Dendritic cell treated with granulocyte-macrophage colony-stimulating factor and Interleukin-4, amounts not matched to agents 40 ng/mL and 50 ng/mL, for 4 days (primary cell): ENCODE measurements at regions not wholly inside any gene's neighbourhood (a gene's known extent, or its start where the extent isn't known, plus 50 kb on each side); places are given as distances from the start of the nearest gene placed in this dataset.

ENCODE experiments used
- H3K27ac Mint-ChIP-seq: one replicate; pipeline ENCODE4 v1.8.0; 2022; ENCODE audit warnings: mild to moderate bottlenecking, mixed read lengths
- H3K27me3 Mint-ChIP-seq: one replicate; pipeline ENCODE4 v1.8.0; 2022; ENCODE audit warnings: mild to moderate bottlenecking, mixed read lengths
- H3K36me3 Mint-ChIP-seq: one replicate; pipeline ENCODE4 v1.8.0; 2022; ENCODE audit warnings: low read depth, mixed read lengths
- H3K4me1 Mint-ChIP-seq: one replicate; pipeline ENCODE4 v1.8.0; 2022; ENCODE audit warnings: low read depth, mixed read lengths
- H3K4me3 Mint-ChIP-seq: one replicate; pipeline ENCODE4 v1.8.0; 2022; ENCODE audit warnings: mild to moderate bottlenecking, moderate library complexity, mixed read lengths
- H3K9me3 Mint-ChIP-seq: one replicate; pipeline ENCODE4 v1.8.0; 2022; ENCODE audit warnings: mixed read lengths
- intact Hi-C: fragments of 100-400 bp; cut with micrococcal nuclease; formaldehyde crosslinking; loops from one replicate; pipeline ENCODE4 v1.15.0; 2022

DNA sequence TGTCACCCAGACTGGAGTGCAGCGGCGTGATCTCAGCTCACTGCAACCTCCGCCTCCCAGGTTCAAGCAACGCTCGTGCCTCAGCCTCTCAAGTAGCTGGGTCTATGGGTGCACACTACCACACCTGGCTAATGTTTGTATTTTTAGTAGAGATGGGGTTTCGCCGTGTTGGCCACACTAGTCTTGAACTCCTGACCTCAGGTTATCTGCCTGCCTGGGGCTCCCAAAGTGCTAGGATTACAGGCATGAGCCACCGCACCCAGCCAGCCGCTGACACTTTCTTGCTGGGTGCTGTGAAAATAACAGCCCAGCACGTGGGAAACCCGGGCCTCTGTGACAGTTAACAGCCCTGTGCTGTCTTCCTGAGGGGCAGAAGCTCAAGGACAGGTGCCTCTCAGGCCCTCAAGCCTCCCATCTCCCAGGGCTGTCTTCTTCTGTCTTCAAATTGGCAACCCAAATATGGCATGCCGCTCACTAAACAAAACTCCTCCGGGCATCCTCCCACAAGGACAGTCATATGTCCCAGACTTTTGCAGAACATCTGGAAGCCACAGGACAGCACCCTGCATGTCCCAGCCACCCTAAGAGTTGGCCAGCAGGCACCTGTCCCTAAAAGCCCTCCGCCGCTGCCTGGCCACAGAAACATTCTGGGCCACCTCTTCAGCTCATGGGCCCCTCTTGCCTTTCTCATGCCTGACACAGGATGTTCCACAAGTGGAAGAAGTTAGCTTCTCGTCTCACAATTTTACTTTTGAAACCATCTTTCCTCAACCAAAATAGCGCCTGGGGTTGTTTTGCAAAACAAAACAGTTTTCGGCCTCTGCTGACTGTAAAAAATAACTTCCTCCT is 233.6 kb downstream of the SYK start:
- H3K27ac Mint-ChIP-seq, result peak overlapping the region; percentile 23
- peaks cover 46% of the 10 kb centered on the region for H3K4me1 Mint-ChIP-seq
- H3K27me3 Mint-ChIP-seq, result peaks cover 27% of the 10 kb centered on the region
- intact Hi-C loops, result loop anchor here (5.0 to 10.0 kb wide), 3 partner anchors 107 to 690 kb away; no protein-coding TSS in a partner anchor
- H3K36me3 Mint-ChIP-seq, result no peaks in the 10 kb centered on the region
- H3K9me3 Mint-ChIP-seq, result no peaks in the 10 kb centered on the region
- no peak overlapping the region for H3K4me3 Mint-ChIP-seq

DNA sequence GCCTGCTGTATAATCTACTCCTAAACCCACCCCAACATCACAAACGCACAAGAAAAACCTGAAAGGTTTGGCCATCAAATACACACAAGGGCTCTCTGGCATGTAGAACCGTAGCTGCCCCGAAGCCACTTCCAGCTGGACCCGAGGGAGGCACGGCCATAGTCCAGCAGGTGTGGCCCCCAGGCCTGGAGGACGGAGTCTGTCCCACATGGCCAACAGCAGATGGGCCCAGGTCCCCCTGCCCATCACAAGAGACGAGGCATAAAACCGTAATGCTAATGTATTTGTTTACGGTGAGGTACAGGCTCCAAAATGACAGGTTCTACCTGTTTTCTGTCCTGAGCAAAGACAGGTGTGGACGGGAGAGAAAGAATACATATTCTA is 234.2 kb downstream of the SYK start:
- peaks cover 51% of the 10 kb centered on the region for H3K4me1 Mint-ChIP-seq
- H3K36me3 Mint-ChIP-seq, result no peaks in the 10 kb centered on the region
- no peaks in the 10 kb centered on the region for H3K9me3 Mint-ChIP-seq
- peaks cover 26% of the 10 kb centered on the region for H3K27me3 Mint-ChIP-seq
- peak overlapping the region; percentile 23 for H3K27ac Mint-ChIP-seq
- no peak overlapping the region for H3K4me3 Mint-ChIP-seq
- intact Hi-C loops, result loop anchor here (2.0 to 10.0 kb wide), 4 partner anchors 106 to 689 kb away; no protein-coding TSS in a partner anchor

DNA sequence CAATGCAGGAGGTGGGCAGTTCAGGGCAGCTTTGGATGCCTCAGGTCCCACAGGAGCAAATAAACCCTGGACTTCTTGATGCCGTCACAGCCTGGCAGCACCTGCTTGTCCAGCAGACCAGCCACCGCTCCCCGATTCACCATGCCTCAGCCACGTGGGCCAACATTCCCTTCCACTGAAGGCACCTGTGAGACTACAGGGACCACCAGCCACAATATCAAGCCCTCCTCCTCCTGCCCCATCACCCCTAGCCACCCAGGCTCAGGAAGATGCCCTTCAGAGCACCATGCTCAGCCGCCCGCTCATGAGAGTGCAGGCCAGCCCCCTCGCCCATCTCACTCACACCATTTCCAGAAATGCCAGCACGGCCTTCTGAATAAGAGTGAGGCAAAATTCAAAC is 234.7 kb downstream of the SYK start:
- H3K27me3 Mint-ChIP-seq, result peaks cover 24% of the 10 kb centered on the region
- H3K36me3 Mint-ChIP-seq, result no peaks in the 10 kb centered on the region
- H3K4me3 Mint-ChIP-seq, result no peak overlapping the region
- intact Hi-C loops, result loop anchor here (2.0 to 10.0 kb wide), 4 partner anchors 106 to 688 kb away; no protein-coding TSS in a partner anchor
- H3K27ac Mint-ChIP-seq, result peak overlapping the region; percentile 52
- no peaks in the 10 kb centered on the region for H3K9me3 Mint-ChIP-seq
- peaks cover 51% of the 10 kb centered on the region for H3K4me1 Mint-ChIP-seq

DNA sequence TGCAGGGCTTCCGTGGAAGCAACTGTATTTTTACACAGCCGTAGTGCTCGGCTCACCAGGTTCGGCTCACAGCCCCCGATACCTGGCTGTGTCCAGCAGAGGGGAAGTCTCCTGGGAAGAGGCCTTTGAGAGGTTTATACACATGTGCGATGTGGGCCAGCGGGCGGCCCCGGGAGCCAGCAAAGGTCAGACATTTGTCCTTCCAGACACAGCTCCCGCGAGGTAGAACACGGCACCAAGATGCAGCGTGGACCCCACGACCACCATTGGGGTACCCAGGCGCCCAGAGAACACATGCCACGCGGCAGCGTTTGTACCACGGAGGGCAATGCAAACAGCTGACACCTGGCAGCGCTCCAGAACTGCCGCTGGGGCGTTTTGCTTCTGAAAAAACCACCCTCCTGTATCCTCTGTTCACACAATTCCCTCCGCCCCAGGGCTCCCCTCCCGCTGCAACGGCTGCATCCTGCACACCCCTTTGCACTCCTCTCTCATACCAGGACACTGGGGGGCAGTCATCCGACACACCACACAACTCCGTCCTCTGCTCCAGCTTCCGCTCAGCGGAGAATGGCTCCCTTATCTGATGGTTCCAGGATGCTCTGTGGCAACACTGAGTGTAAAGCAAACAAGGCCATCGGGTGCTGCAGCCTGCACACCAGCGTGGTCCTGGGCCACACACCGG is 235.3 kb downstream of the SYK start:
- Mint-ChIP-seq H3K27ac (peak overlapping the region; percentile 52), H3K4me1 (peaks cover 53% of the 10 kb centered on the region), H3K4me3 (peak overlapping the region; percentile 46), H3K9me3 (no peaks in the 10 kb centered on the region), H3K36me3 (no peaks in the 10 kb centered on the region), H3K27me3 (peaks cover 23% of the 10 kb centered on the region)
- intact Hi-C loops, result loop anchor here (2.0 to 10.0 kb wide), 4 partner anchors 105 to 688 kb away; no protein-coding TSS in a partner anchor

DNA sequence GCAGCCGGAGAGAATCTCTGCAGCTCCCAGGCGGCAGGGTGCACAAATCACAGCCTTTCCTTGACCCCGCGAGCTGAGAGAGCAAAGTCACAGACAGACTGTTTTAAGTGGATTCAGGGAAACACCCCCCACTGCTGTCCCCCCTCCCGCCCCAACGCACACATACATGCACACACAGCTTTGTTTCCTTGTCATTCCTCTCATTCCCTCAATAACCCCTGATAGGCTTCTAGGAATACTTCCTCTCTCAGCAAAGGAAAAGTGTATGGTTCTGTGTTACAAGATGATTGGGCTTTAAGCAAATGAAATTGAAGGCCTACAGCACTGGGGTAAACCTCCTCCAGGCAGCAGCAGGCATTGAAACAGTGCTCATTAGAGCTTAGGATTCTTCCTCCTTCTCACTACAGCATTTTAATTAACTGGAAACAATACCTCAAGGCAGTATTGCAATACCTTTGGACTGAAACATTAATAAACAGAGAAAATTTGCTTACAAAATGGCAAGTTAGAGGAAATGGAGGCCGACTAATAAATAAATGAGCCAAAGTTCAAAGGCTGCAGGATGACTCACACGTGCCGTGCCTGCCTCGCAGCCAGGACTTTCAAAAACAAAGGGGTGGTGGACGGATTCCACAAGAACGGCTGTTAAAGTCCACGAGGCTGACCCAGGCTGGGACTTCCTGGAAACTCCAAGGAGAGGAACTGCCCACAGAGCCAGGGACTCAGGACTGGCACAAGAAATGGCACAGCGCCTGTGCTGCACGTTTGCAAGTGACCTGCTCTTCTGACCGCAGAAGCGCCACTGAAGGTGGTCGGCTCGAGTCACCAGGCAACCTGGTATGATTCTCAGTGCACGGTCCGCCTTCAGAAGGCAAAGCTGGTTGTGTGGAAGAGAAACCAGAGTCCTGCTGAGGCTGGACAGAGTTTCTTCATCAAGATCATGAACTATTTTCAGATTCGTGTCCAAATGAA is 236.2 kb downstream of the SYK start:
- Mint-ChIP-seq H3K36me3 (no peaks in the 10 kb centered on the region), H3K9me3 (no peaks in the 10 kb centered on the region), H3K27me3 (peaks cover 22% of the 10 kb centered on the region), H3K4me1 (peaks cover 61% of the 10 kb centered on the region), H3K4me3 (no peak overlapping the region), H3K27ac (peak overlapping the region; percentile 52)
- intact Hi-C loops, result loop anchor here (2.0 to 10.0 kb wide), 4 partner anchors 105 to 687 kb away; no protein-coding TSS in a partner anchor

DNA sequence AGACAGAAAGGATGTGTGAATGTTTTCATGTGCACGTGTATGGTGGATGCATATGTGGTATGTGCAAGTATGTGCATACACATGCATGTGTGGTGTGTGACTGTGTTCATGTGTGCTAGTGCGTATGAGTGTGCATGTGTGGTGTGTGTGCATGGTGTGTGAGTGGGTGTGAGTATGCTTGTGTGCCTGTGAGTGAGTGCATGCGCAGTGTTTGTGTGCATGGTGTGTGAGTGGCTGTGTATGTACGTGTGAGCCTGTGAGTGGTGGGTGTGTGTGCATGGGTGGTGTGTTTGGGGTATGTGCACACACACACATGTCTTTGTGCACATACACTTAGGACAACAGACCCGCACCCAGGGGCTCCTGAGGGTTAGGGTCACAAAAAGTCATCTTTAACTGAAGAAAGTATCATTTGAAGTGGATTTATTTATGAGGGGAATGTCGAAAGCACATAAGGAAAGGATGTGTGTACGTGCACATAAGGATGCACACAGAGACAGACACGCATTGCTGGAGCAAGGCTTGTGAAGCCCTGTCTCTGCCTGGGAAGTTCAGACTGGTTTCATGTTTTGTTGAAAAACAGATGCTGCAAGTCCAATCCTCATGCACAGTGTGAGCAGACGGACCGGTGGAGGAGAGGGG is 237.0 kb downstream of the SYK start:
- intact Hi-C loops, result loop anchor here (5.0 to 10.0 kb wide), 3 partner anchors 104 to 686 kb away; no protein-coding TSS in a partner anchor
- Mint-ChIP-seq H3K36me3 (no peaks in the 10 kb centered on the region), H3K4me1 (peaks cover 69% of the 10 kb centered on the region), H3K27me3 (peaks cover 22% of the 10 kb centered on the region), H3K9me3 (no peaks in the 10 kb centered on the region), H3K27ac (peak overlapping the region; percentile 52), H3K4me3 (no peak overlapping the region)

DNA sequence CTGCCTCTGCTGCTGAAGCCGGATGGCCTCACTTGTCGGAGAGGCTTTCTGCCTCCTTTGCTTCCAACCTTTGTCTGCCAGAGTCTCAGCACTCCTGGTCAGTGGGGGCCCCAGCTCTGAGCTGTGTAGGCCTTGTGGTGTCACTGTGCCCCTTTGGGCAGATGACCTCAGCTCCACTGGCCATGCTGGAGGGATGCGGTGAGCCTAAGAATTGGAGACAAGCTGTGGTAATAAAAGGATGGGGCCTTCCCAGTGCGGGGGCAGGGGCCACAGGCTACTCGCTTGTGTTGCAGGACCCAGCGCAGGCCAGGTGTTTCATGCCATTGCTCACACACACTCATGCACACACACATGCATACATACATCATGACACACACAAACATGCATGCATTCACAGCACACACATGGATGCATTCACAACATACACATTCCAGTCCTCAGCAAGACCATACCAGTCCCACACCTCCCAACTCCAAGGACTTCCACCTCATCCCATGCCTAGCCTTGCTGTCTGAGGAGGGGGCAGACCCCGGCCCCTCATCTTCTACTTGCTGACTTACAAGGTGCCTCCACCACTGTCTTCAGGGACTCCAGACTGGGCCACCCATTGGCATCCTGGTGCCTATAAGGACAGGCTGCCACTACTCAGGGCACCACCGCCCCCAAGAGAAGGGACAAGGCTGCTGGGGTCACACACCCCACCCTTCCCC is 237.7 kb downstream of the SYK start:
- Mint-ChIP-seq H3K4me3 (no peak overlapping the region), H3K36me3 (no peaks in the 10 kb centered on the region), H3K9me3 (no peaks in the 10 kb centered on the region), H3K4me1 (peaks cover 76% of the 10 kb centered on the region), H3K27me3 (peaks cover 22% of the 10 kb centered on the region), H3K27ac (no peak overlapping the region)
- intact Hi-C loops, result loop anchor here (5.0 to 10.0 kb wide), 3 partner anchors 103 to 686 kb away; no protein-coding TSS in a partner anchor

DNA sequence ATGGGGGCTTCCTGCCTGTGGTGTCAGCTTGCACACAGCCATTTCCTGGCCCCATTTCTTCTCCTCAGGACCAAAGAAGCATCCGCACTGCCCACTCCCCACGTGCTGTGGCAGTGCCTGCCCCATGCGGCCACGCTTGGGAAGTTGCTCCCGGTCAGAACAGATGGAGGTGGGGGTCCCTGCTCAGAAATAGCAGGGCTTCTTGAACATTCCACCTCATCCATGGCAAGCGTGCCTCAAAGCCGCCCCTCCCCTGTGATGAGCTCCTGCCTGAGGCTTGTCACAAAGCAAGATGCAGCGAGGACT is 238.2 kb downstream of the SYK start:
- Mint-ChIP-seq H3K27ac (no peak overlapping the region), H3K4me3 (no peak overlapping the region), H3K36me3 (no peaks in the 10 kb centered on the region), H3K27me3 (peaks cover 23% of the 10 kb centered on the region), H3K9me3 (no peaks in the 10 kb centered on the region), H3K4me1 (peaks cover 76% of the 10 kb centered on the region)
- intact Hi-C loops, result loop anchor here (5.0 to 10.0 kb wide), 3 partner anchors 103 to 685 kb away; no protein-coding TSS in a partner anchor

DNA sequence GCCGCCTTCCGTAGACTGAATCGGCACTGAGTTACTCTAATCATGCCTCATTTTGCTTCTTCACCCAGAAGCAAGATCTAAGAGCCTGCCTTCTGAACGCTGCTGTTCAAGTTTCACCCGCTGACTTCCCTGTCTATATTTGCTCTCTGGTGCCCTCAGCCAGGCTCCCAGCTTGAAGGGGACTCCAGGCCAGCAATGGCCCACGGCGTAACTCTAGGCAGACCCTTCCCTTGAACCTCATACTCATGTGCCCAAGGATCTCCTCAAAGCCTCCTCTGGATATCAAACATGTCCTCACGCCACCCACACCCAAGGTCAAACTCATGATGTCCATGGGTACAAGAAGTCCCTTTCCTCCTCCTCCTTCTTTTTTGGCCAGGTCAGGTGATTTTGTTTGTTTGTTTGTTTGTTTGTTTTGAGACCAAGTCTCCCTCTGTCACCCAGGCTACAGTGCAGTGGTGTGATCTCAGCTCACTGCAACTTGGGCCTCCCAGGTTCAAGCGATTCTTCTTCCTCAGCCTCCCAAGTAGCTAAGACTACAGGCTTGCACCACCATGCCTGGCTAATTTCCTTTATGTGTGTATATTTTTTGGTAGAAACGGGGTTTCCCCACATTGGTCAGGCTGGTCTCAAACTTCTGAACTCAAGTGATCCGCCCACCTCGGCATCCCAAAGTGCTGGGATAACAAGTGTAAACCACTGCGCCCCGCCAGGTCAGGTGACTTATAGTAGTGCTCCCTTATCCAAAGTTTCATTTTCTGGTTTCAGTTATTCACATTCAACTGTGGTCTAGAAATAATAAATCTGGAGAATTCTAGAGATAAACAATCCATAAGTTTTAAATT is 239.0 kb downstream of the SYK start:
- H3K4me3 Mint-ChIP-seq, result no peak overlapping the region
- no peaks in the 10 kb centered on the region for H3K9me3 Mint-ChIP-seq
- peaks cover 25% of the 10 kb centered on the region for H3K27me3 Mint-ChIP-seq
- no peaks in the 10 kb centered on the region for H3K36me3 Mint-ChIP-seq
- peak overlapping the region; percentile 30 for H3K27ac Mint-ChIP-seq
- intact Hi-C loops, result no loop called here
- peaks cover 71% of the 10 kb centered on the region for H3K4me1 Mint-ChIP-seq

DNA sequence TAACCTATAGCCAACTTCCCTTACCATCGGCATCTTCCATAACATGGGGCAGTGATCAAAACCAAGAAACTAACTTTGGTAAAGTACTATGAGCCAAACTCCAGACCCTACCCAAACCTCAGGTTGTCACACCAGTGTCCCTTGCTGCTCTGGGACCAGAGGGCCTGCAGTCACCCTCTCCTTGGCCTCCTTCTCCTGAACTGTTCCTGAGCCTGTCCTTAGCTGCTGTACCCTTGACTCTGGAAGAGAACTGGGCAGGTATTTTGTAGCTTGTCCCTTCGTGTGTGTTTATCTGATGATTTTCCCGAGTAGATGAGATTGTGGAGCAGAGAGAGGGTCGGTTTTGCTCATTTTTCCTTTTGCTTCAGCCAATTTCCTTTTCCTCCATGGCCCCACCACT is 240.4 kb downstream of the SYK start:
- Mint-ChIP-seq H3K27me3 (peaks cover 21% of the 10 kb centered on the region), H3K4me1 (peaks cover 61% of the 10 kb centered on the region), H3K36me3 (no peaks in the 10 kb centered on the region), H3K4me3 (no peak overlapping the region), H3K27ac (no peak overlapping the region), H3K9me3 (no peaks in the 10 kb centered on the region)
- intact Hi-C loops, result no loop called here

DNA sequence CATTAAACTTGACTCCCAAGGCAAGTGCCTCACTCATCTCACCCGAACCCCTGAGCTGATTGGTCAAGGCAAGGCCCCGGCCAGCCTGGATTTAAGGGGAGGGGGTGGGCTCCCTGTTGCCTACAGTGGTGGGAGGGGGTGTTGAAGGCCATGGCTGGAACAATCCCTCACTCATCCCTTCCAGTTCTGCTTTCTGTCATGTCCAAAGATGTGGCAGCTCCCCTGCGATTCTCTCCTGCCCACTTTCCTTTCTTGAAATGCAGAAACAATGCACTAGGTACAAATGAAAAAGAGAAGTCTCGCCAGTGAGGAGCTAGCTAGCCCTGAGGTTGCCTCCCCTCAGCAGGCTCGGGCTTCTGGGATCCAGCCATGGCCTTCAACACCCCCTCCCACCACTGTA is 240.9 kb downstream of the SYK start:
- Mint-ChIP-seq H3K9me3 (no peaks in the 10 kb centered on the region), H3K4me1 (peaks cover 55% of the 10 kb centered on the region), H3K36me3 (no peaks in the 10 kb centered on the region), H3K27ac (no peak overlapping the region), H3K4me3 (no peak overlapping the region), H3K27me3 (peaks cover 24% of the 10 kb centered on the region)
- intact Hi-C loops, result no loop called here
